MM.1S (cell line): ENCODE measurements at regions not wholly inside any gene's neighbourhood (a gene's known extent, or its start where the extent isn't known, plus 50 kb on each side); places are given as distances from the start of the nearest gene placed in this dataset.
"Not testable (repeated sequence)": the region's sequence is repeated elsewhere in the genome, so short reads cannot be mapped to it uniquely, and the experiment has no call there.

Experiments used
- EZH2phosphoT487 ChIP-seq: fragments of 300-600 bp; sonication (generic); IDR thresholded peaks from 2 replicates; pipeline ENCODE4 v1.6.1; 2018; ENCODE audit warnings: antibody characterized with exemption, low read length
- TF ChIP-seq, protein P1 (sequence below): fragments of 300-600 bp; sonication (generic); IDR thresholded peaks from 2 replicates; pipeline ENCODE4 v1.5.1; 2016; ENCODE audit warnings: antibody characterized with exemption, low read length, mixed read lengths

DNA sequence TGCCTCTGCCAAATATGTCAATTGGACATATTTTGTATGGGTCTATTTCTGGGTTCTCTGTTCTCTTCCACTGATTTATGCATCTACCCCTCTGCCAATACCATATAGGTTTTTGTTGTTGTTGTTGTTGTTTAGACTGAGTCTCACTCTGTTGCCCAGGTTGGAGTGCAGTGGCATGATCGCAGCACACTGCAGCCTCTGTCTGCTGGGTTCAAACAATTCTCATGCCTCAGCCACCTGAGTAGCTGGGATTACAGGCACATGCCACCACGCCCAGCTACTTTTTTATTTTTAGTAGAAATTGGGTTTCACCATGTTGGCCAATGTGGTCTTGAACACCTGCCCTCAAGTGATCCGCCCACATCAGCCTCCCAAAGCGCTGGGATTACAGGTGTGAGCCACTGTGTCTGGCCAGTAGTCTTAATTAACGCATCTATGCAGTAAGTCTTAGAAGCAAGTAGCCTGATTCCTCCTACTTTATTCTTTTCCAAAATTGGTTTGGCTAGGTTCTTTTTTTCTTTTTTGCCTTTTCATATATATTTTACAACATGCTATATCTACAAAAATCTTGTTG lies 103.5 kb downstream of the PRR15 start:
- TF ChIP-seq, protein P1, sequence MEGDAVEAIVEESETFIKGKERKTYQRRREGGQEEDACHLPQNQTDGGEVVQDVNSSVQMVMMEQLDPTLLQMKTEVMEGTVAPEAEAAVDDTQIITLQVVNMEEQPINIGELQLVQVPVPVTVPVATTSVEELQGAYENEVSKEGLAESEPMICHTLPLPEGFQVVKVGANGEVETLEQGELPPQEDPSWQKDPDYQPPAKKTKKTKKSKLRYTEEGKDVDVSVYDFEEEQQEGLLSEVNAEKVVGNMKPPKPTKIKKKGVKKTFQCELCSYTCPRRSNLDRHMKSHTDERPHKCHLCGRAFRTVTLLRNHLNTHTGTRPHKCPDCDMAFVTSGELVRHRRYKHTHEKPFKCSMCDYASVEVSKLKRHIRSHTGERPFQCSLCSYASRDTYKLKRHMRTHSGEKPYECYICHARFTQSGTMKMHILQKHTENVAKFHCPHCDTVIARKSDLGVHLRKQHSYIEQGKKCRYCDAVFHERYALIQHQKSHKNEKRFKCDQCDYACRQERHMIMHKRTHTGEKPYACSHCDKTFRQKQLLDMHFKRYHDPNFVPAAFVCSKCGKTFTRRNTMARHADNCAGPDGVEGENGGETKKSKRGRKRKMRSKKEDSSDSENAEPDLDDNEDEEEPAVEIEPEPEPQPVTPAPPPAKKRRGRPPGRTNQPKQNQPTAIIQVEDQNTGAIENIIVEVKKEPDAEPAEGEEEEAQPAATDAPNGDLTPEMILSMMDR, result not testable (repeated sequence)
- TF ChIP-seq EZH2phosphoT487, result not testable (repeated sequence)
